T-helper 17 cell (primary cell): ENCODE measurements at regions not wholly inside any gene's neighbourhood (a gene's known extent, or its start where the extent isn't known, plus 50 kb on each side); places are given as distances from the start of the nearest gene placed in this dataset.

Source experiments
- ATAC-seq: fragments of 150-1000 bp; cut with Tn5 transposase; 2 replicates; pipeline ENCODE4 v1.10.0; 2021; ENCODE audit warnings: mild to moderate bottlenecking, moderate library complexity
- DNase-seq, 3 donors: peaks; one replicate each; pipeline versions ENCODE4 v3.0.0 to v3.0.0-alpha.2; 2020 to 2021
- H3K9me3 ChIP-seq: one replicate; pipeline ENCODE4 v1.7.0; 2013; ENCODE audit warnings: low read length, mild to moderate bottlenecking; ENCODE audit not compliant: control insufficient read depth, poor library complexity, severe bottlenecking
- H3K27ac Mint-ChIP-seq: one replicate; pipeline ENCODE4 v1.8.0; 2022; ENCODE audit warnings: mild to moderate bottlenecking, moderate library complexity, mixed read lengths
- H3K27me3 Mint-ChIP-seq: one replicate; pipeline ENCODE4 v1.8.0; 2022; ENCODE audit warnings: mixed read lengths
- H3K36me3 Mint-ChIP-seq: one replicate; pipeline ENCODE4 v1.8.0; 2022; ENCODE audit warnings: low read depth, mixed read lengths
- H3K4me1 Mint-ChIP-seq: one replicate; pipeline ENCODE4 v1.8.0; 2022; ENCODE audit warnings: mild to moderate bottlenecking, mixed read lengths
- H3K4me3 Mint-ChIP-seq: one replicate; pipeline ENCODE4 v1.8.0; 2022; ENCODE audit warnings: mild to moderate bottlenecking, moderate library complexity, mixed read lengths

DNA sequence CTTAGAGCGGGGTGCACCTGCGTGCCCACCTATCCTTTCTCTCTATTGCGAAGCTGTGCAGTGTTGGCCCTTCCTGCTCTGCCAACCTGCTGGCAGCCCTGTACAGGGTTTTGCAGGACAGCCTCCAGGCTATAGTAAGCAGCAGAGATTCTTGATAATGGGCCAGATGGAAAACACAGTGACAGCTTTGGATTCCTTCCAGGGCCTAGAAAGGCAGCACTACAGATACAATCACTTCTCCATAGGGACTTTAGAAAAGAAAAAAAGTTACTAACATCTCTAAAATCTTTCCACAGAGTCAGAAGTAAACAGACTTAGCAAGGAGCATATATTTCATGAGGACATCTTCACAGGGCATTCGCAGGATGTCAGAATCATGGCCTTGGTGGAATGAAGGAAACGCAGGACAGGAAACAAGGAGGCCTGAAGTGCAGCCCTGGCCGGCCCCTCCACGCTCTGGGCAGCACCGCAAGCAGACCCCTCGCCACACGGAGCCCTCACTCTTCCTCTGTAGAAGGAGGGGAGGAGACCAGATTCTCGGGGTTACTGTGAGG is 172.1 kb upstream of the GAS1 start:
- DNase-seq (no peak), ATAC-seq (no peak)
- Mint-ChIP-seq H3K27me3 (peaks cover 16% of the 10 kb centered on the region), H3K27ac (no peak overlapping the region), H3K36me3 (no peaks in the 10 kb centered on the region), H3K4me3 (no peak overlapping the region), H3K4me1 (no peaks in the 10 kb centered on the region)
- no peaks in the 10 kb centered on the region for H3K9me3 ChIP-seq

DNA sequence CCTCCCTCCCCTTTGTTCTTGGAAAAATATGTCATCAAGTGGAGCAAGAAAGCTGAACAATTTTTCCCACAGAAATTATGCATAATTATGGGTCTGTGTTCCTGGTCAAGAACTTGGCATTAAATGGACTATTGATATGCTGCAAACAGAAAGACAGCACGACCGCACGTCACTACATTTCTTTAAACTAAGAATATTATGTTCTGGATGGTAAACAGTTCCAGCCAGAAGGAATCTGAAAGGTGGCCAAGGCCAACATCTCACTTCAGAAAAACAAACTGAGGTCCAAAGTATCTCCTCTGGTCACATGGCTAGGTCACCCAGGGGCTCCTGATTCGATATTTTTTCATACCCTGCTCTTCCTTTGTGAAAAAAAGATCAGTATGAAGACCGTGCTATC is 173.3 kb upstream of the GAS1 start:
- Mint-ChIP-seq H3K27me3 (peaks cover 16% of the 10 kb centered on the region), H3K27ac (no peak overlapping the region), H3K4me3 (no peak overlapping the region), H3K36me3 (no peaks in the 10 kb centered on the region), H3K4me1 (no peaks in the 10 kb centered on the region)
- H3K9me3 ChIP-seq: no peaks in the 10 kb centered on the region
- ATAC-seq (no peak), DNase-seq (no peak)

DNA sequence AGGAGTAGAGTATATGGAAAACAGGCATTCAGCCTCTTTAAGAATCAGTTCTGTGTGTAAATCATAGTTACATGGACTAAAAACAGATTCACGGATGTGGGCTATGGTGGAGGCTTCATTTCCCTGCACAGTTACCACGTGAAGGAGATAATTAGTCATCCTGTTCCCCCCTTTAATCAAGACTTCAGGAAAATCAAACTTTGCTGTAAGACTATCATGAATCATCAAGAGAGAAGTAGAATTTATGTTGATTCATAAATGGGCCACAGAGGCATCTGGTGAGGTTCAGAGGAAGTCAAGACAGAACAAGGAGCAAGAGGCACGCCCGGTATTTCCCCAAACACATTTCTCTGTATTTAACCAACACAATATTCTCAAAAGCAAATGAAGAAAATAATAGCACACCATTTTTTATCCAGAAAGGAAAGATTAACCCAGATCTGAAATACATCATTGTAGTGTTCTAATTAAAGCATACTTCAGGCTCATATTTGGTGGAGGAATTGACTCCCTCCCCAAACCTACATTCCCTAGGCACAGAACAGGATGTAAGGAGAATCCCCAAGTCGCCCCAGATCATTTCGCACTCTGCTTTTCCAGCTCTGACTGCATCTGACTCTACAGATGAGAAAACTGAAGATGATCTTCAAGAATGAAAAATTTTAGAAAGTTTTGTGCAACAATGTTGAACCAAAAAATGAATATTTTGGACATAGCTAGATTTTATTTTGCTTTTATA is 175.8 kb upstream of the GAS1 start:
- ATAC-seq (no peak), DNase-seq (no peak)
- H3K4me1 Mint-ChIP-seq: no peaks in the 10 kb centered on the region
- H3K27me3 Mint-ChIP-seq: peaks cover 16% of the 10 kb centered on the region
- H3K27ac Mint-ChIP-seq: no peak overlapping the region
- H3K4me3 Mint-ChIP-seq: no peak overlapping the region
- H3K36me3 Mint-ChIP-seq: no peaks in the 10 kb centered on the region
- no peaks in the 10 kb centered on the region for H3K9me3 ChIP-seq

DNA sequence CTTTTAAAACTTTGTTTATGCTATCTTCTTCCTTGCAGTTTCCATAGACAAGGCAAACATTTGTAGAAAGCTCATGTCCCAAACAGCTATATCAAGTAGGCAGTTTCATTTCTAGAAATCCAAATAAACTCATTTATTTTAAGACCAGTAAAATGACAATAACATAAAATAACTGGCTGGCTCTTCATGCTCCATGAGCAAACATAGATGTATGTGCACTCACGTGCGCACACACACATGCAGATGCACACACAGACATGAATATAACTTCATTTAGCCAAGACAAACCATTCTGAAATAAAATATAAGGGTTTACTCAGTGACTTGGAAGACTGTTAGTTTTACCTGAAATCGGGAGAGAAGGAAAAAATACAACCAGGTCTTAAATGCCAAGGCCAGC is 176.5 kb upstream of the GAS1 start:
- no peak overlapping the region for H3K27ac Mint-ChIP-seq
- no peak overlapping the region for H3K4me3 Mint-ChIP-seq
- H3K36me3 Mint-ChIP-seq: no peaks in the 10 kb centered on the region
- peaks cover 2% of the 10 kb centered on the region for H3K4me1 Mint-ChIP-seq
- no peak for ATAC-seq
- peaks cover 16% of the 10 kb centered on the region for H3K27me3 Mint-ChIP-seq
- no peaks in the 10 kb centered on the region for H3K9me3 ChIP-seq
- DNase-seq: no peak

DNA sequence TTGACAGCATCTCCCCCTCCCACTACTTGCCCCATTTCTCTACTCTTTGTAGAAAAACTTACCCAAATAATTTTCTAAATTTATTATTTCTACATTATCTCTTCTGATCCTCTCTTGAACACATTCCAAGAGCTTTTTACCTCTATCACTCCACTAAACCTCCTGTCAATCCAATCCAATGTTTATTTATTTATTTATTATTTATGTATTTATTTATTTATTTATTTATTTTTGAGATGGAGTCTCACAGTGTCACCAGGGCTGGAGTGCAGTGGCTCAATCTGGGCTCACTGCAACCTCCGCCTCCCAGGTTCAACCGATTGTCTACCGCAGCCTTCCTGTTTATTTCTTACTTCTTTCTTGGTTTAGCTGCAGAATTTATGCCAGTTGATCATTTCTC is 178.5 kb upstream of the GAS1 start:
- H3K36me3 Mint-ChIP-seq: no peaks in the 10 kb centered on the region
- H3K4me1 Mint-ChIP-seq: peaks cover 2% of the 10 kb centered on the region
- H3K27ac Mint-ChIP-seq: no peak overlapping the region
- H3K4me3 Mint-ChIP-seq: no peak overlapping the region
- no peaks in the 10 kb centered on the region for H3K9me3 ChIP-seq
- H3K27me3 Mint-ChIP-seq: no peaks in the 10 kb centered on the region
- no peak for ATAC-seq
- DNase-seq: no peak

DNA sequence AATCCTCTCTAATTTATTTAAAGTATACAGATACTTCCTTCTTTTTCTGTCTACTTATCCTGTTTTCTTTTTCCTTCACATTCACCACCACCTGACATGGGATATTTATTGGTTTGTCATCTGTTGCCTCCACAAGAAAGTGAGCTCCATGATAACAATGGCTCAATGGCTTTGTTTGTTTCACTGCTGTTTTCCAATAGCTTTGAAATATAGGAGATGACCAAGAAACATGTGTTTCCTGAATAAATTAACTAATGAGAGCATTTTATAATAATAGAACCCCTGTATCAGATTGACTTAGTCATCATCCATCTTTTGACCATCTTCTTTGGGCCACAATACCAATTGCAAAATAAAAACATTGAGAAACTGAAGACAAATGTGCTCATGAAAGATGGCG is 180.2 kb upstream of the GAS1 start:
- Mint-ChIP-seq H3K4me3 (no peak overlapping the region), H3K27ac (no peak overlapping the region), H3K27me3 (no peaks in the 10 kb centered on the region), H3K36me3 (no peaks in the 10 kb centered on the region), H3K4me1 (peaks cover 2% of the 10 kb centered on the region)
- no peak for ATAC-seq
- no peak for DNase-seq
- no peaks in the 10 kb centered on the region for H3K9me3 ChIP-seq

DNA sequence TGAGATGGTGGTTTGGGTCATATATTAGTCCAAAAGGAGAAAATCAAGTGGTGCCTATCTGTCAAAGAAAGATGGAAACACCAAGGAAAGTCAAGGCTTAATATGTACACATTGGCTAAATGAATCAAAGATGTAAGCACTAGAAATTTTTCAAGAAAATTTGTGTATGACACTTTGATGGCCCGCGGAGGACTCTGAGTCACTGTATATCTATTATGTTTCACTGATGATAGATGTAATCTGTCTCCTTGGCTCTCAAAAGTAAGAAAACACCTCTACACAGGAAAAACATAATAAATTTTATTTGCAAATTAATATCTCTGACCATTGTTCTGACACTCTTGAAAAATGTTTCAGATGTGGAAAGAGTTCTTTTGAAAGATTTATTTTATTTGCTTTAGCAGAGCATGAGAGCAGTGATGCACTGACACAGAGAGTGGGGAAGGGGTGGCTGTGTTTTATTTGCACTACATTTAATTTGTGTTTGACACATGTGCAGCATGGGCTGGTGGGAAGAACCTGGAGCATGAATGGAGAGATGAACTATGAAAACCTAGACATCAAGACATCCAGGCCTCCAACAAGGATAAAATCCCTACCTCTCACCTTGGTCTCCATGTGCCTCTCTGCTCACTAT is 180.8 kb upstream of the GAS1 start:
- Mint-ChIP-seq H3K36me3 (no peaks in the 10 kb centered on the region), H3K4me3 (no peak overlapping the region), H3K27ac (no peak overlapping the region), H3K27me3 (no peaks in the 10 kb centered on the region), H3K4me1 (peaks cover 2% of the 10 kb centered on the region)
- H3K9me3 ChIP-seq: no peaks in the 10 kb centered on the region
- DNase-seq (no peak), ATAC-seq (no peak)

DNA sequence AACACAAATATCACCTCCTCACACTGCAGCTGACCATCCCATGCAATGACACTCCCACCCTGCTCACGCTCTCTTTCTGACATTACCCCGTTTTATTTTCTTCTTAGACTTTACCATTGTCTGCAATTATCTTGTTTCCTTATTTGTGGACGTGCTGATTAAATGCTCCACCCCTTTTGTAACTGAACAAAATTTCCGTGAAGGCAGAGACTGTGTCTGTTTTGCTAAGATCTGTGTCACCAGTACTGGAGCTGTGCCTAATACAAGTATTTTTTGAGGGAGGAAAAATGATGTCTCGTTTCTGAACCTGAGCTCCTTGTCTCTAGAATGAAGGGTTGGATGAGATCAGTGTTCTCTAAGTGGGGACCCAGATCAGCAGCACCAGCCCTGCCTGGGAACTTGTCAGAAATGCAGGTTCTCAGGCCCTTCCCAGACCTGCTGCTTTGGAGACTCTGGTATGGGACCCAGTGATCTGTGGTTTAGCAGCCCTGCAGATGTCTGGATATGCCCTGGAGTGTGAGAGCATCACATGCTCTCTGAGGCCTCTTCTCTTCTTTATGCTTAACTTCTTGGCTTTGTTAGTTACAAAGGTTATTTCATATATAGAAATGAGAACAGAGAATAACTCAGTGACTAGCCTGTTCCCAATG is 181.7 kb upstream of the GAS1 start:
- Mint-ChIP-seq H3K27me3 (no peaks in the 10 kb centered on the region), H3K36me3 (no peaks in the 10 kb centered on the region)

DNA sequence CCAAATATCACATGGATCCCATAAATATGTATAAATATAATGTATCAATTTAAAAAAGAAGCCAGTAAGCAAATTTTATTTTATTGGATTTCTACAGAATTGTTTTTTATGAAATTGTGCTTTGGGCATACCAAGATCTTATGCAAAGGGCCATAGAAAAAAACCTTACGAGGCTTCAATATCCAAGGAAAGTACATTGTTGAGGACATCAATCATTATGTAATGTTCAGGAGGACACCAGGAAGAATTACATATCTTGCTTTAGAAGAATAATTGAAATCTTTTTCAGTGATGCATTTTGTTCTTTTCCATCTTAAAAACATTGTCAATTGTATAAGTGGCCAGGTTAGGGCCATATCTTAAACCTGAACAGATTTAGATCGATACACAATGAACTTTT is 187.8 kb upstream of the GAS1 start:
- Mint-ChIP-seq H3K4me3 (no peak overlapping the region), H3K4me1 (no peaks in the 10 kb centered on the region), H3K36me3 (no peaks in the 10 kb centered on the region), H3K27me3 (peaks cover 7% of the 10 kb centered on the region), H3K27ac (no peak overlapping the region)
- ATAC-seq: no peak
- H3K9me3 ChIP-seq: no peaks in the 10 kb centered on the region
- no peak for DNase-seq

More for the DNA sequence above, 181.7 kb upstream of the GAS1 start:
- Mint-ChIP-seq H3K4me1 (peaks cover 2% of the 10 kb centered on the region), H3K27ac (no peak overlapping the region), H3K4me3 (no peak overlapping the region)
- no peaks in the 10 kb centered on the region for H3K9me3 ChIP-seq
- ATAC-seq: no peak
- DNase-seq: no peak

DNA sequence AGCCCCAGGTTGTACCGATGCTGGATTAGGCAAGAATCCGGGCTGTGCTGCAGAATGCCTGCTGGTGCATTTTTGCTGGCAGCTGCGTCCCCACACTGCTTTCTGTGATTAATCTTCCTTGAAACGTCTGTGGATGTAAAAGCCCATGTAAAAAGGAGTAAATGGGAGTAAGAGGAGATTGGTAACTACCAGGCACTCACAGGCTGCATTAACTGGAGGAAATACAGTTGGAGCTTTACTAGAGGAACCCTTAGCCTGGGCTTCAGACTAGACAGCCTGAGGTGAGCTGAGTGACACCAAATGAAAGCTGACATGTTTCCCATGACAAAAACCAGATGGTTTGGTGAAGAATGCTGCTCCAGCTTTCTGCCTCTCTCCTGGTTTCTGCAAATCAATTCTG is 190.4 kb upstream of the GAS1 start:
- H3K27ac Mint-ChIP-seq: no peak overlapping the region
- no peaks in the 10 kb centered on the region for H3K36me3 Mint-ChIP-seq
- DNase-seq: no peak
- H3K4me3 Mint-ChIP-seq: no peak overlapping the region
- no peaks in the 10 kb centered on the region for H3K9me3 ChIP-seq
- peaks cover 14% of the 10 kb centered on the region for H3K27me3 Mint-ChIP-seq
- ATAC-seq: no peak
- no peaks in the 10 kb centered on the region for H3K4me1 Mint-ChIP-seq

DNA sequence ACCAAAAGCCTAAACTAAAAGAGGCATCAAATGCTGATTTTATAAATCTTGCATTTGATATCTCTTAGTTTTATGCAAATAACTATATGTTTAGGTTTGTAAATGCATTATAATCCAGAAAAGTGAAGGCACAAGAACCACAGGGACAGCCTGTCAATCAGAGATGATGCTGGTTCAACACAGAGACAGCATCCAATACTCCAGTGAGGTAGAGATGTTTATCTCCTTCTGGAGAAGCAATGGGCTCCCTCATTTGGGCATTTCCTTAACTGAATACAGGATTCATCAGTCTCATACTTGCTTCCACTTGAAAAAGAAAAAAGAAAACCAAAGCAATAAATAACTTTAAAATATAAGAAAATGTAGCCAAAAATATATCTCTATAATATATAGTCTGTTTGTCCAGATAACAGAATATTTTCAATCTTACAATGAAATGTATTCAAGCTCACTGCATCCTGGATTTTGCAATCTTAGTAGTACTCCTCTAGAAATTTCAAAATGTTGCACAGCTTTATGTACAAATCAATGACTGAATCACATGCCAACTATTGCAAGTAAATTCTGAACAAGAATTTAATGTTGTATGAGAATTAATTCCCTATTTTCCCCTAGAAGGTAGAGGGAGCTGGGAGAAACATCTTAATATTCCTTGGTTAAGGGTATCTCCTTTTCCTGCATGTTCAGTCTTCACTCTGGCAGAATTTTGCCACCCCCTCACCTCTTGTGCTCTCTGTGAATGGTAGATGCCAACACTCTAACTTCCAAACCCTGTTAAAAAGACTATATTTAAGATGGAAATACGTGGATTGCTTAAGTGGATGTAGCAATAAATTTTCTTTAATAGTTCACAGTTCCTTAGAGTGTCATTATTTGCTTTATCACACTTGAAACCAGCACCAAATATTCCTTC is 191.1 kb upstream of the GAS1 start:
- no peak overlapping the region for H3K4me3 Mint-ChIP-seq
- DNase-seq (no peak), ATAC-seq (no peak)
- peaks cover 14% of the 10 kb centered on the region for H3K27me3 Mint-ChIP-seq
- no peaks in the 10 kb centered on the region for H3K9me3 ChIP-seq
- H3K27ac Mint-ChIP-seq: no peak overlapping the region
- no peaks in the 10 kb centered on the region for H3K36me3 Mint-ChIP-seq
- H3K4me1 Mint-ChIP-seq: no peaks in the 10 kb centered on the region

DNA sequence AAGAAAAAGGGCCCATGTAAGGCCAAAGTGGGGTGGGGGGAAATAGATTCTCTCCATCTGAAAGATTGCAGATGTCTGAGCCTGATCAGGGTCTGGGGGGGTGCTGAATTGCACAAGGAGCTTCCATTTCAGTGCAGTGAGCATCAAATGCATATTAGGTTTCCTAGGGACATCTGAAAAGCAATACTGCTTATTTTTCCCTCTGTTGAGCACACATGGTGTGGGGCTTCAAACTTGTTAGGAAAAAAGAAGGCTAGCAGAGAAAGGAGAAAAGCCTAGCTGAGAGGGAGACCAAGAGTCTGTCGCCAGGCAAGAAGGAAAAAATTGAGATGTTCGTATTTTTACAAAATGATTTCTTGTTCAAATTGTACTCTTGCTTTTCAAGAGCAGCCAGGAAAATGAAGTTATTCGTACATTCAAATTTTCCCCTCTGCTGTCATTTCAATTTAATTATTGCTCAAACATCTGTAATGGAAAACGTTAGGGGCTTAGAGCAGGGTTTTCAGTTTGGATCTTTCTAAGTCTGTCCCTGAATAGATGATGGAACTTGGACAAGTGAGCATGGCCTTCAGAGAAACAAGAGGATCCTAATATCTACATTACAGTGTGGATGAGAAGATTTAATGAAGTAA is 191.9 kb upstream of the GAS1 start:
- no peak overlapping the region for H3K4me3 Mint-ChIP-seq
- peaks cover 14% of the 10 kb centered on the region for H3K27me3 Mint-ChIP-seq
- no peak overlapping the region for H3K27ac Mint-ChIP-seq
- ATAC-seq: no peak
- H3K4me1 Mint-ChIP-seq: no peaks in the 10 kb centered on the region
- no peaks in the 10 kb centered on the region for H3K9me3 ChIP-seq
- no peaks in the 10 kb centered on the region for H3K36me3 Mint-ChIP-seq
- DNase-seq: no peak
